Peyer's patch (tissue), 4 donors: ENCODE measurements at regions not wholly inside any gene's neighbourhood (a gene's known extent, or its start where the extent isn't known, plus 50 kb on each side); places are given as distances from the start of the nearest gene placed in this dataset.

Experiments used
- CTCF ChIP-seq, 6 experiments: fragments of 450-650 bp in 4 of 6; fragments of 200-600 bp in 2 of 6; sonication (generic) in 1 of 6; IDR thresholded peaks; one replicate each; pipeline ENCODE4 v1.5.1; 2017 to 2019; ENCODE audit warnings: antibody characterized with exemption in 6 of 6, mild to moderate bottlenecking in 3 of 6, moderate library complexity in 1 of 6
- POLR2A ChIP-seq, 2 donors: fragments of 450-650 bp; IDR thresholded peaks; one replicate each; pipeline ENCODE4 v1.5.1; 2017; ENCODE audit warnings: antibody characterized with exemption in 2 of 2, mild to moderate bottlenecking in 2 of 2, moderate library complexity in 2 of 2

GRCh38 chr9:85876628-85877027, 64.3 kb upstream of the NAA35 start:
- TF ChIP-seq POLR2A (IDR thresholded peaks at IDR 0.05) (no peak), CTCF (IDR thresholded peaks at IDR 0.05) (no peak)
